ENCODE measurements at regions not wholly inside any gene's neighbourhood (a gene's known extent, or its start where the extent isn't known, plus 50 kb on each side); places are given as distances from the start of the nearest gene placed in this dataset.

DNA sequence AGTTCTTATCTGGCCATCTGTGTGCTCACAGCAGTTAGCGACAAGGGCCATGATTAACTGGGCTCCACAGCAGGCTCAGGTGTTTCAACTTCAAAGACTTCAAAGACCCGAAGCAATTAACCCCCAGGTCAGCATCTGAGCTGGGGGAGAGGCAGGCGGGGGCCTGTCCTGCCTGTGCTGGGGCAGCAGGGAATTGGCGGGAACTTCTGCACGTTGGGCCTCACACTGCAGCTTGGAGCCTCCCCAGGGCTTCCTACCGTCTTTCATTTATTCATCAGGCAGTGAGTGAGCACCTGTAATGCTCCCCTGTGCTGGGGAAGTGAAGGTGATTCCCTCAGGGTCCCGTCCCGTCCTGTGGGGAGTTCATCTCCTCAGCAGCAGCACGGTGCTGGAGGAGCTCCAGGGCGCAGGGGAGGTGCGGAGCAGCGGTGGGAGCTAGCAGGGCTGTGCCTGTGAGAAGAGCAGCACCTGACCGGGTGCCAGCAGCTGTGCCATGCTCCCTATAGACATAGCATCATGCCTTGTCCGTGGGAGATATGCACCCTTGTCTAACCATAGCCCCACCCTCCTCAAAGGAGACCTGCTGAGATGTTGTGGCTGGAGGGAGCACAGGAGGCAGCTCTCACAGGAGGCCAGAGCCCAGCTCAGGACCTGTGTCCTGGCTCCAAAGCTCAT, 51.8 kb upstream of the FRMD1 start:
- peaks cover 23% of the 10 kb centered on the region for H3K27me3 Mint-ChIP-seq (ENCODE audit: low read depth)
- H3K4me1 Mint-ChIP-seq, result peaks cover 33% of the 10 kb centered on the region
- ChIA-PET CTCF (interaction anchor here (0.8 to 6.6 kb wide), 8 partner anchors 13 to 225 kb away, joined by 3 to 83 read pairs (median 13); no protein-coding TSS in a partner anchor), POLR2A (no interaction called here)
- no peak for DNase-seq (ENCODE audit: low spot score)
- H3K4me3 Mint-ChIP-seq, result no peak overlapping the region
- no peaks in the 10 kb centered on the region for H3K36me3 Mint-ChIP-seq
- no peak for ATAC-seq
- H3K9me3 Mint-ChIP-seq, result no peaks in the 10 kb centered on the region
- H3K27ac Mint-ChIP-seq, result no peak overlapping the region
- no peak for TF ChIP-seq FOXJ3 (CRISPR knock-in tag; IDR thresholded peaks at IDR 0.05; ENCODE audit: borderline replicate concordance)
- TF ChIP-seq, protein P1, sequence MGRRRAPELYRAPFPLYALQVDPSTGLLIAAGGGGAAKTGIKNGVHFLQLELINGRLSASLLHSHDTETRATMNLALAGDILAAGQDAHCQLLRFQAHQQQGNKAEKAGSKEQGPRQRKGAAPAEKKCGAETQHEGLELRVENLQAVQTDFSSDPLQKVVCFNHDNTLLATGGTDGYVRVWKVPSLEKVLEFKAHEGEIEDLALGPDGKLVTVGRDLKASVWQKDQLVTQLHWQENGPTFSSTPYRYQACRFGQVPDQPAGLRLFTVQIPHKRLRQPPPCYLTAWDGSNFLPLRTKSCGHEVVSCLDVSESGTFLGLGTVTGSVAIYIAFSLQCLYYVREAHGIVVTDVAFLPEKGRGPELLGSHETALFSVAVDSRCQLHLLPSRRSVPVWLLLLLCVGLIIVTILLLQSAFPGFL (CRISPR knock-in tag; IDR thresholded peaks at IDR 0.05; ENCODE audit: borderline replicate concordance), result no peak
- no peak for TF ChIP-seq CBFB (CRISPR knock-in tag; IDR thresholded peaks at IDR 0.05; ENCODE audit: low read depth)

DNA sequence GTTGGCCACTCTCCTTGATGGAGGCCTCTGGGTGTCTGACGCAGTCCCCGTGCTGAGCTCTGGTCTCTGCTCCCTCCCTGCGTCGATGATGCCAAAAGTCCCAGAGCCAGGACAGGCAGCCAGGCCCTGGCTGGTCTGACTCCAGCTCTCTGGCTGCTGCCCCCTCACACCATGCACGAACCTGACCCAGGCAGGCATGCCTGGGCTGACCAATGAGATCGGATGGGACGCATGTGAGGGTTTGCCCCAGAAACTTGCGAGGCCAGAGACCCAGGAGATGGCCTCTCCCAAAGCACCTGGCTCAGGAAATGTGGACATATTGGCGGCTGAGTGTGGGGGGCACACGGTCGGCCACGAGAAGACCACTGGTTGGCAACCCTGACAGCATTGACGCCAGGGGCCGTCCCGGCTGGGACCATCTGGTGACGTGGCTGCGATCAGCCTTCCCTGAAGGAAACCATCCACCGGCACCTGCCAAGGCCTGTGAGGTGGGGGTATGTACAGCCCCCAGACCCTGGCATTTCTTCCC, 51.2 kb upstream of the FRMD1 start:
- H3K27ac Mint-ChIP-seq, result no peak overlapping the region
- H3K4me3 Mint-ChIP-seq, result no peak overlapping the region
- no peaks in the 10 kb centered on the region for H3K9me3 Mint-ChIP-seq
- DNase-seq (ENCODE audit: low spot score), result no peak
- CTCF ChIA-PET, result interaction anchor here (0.8 to 6.6 kb wide), 3 partner anchors 59 to 134 kb away, joined by 4 to 83 read pairs (median 4); no protein-coding TSS in a partner anchor
- TF ChIP-seq RELA (CRISPR knock-in tag; IDR thresholded peaks at IDR 0.05; ENCODE audit: borderline replicate concordance) (no peak), ZNF423 (CRISPR knock-in tag; IDR thresholded peaks at IDR 0.05) (no peak), ZNF219 (CRISPR knock-in tag; IDR thresholded peaks at IDR 0.05; ENCODE audit: borderline replicate concordance) (no peak), ZNF416 (CRISPR knock-in tag; IDR thresholded peaks at IDR 0.05) (no peak), ATF1 (CRISPR knock-in tag; IDR thresholded peaks at IDR 0.05) (no peak), NFYB (CRISPR knock-in tag; conservative IDR thresholded peaks at IDR 0.05; ENCODE audit: low read depth) (no peak), ZBTB21 (CRISPR knock-in tag; IDR thresholded peaks at IDR 0.05; ENCODE audit: borderline replicate concordance) (no peak), NR1H2 (CRISPR knock-in tag; IDR thresholded peaks at IDR 0.05) (no peak), CREB1 (CRISPR knock-in tag; IDR thresholded peaks at IDR 0.05) (no peak), ZNF671 (CRISPR knock-in tag; IDR thresholded peaks at IDR 0.05) (no peak), FOXK1 (CRISPR knock-in tag; IDR thresholded peaks at IDR 0.05) (no peak), SP1 (CRISPR knock-in tag; conservative IDR thresholded peaks at IDR 0.05) (no peak), KAT7 (CRISPR knock-in tag; IDR thresholded peaks at IDR 0.05; ENCODE audit: borderline replicate concordance) (no peak)
- TF ChIP-seq, protein P2, sequence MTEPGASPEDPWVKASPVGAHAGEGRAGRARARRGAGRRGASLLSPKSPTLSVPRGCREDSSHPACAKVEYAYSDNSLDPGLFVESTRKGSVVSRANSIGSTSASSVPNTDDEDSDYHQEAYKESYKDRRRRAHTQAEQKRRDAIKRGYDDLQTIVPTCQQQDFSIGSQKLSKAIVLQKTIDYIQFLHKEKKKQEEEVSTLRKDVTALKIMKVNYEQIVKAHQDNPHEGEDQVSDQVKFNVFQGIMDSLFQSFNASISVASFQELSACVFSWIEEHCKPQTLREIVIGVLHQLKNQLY (CRISPR knock-in tag; IDR thresholded peaks at IDR 0.05), result no peak
- TF ChIP-seq, protein P3, sequence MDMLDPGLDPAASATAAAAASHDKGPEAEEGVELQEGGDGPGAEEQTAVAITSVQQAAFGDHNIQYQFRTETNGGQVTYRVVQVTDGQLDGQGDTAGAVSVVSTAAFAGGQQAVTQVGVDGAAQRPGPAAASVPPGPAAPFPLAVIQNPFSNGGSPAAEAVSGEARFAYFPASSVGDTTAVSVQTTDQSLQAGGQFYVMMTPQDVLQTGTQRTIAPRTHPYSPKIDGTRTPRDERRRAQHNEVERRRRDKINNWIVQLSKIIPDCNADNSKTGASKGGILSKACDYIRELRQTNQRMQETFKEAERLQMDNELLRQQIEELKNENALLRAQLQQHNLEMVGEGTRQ (CRISPR knock-in tag; IDR thresholded peaks at IDR 0.05), result no peak
- TF ChIP-seq, protein P4, sequence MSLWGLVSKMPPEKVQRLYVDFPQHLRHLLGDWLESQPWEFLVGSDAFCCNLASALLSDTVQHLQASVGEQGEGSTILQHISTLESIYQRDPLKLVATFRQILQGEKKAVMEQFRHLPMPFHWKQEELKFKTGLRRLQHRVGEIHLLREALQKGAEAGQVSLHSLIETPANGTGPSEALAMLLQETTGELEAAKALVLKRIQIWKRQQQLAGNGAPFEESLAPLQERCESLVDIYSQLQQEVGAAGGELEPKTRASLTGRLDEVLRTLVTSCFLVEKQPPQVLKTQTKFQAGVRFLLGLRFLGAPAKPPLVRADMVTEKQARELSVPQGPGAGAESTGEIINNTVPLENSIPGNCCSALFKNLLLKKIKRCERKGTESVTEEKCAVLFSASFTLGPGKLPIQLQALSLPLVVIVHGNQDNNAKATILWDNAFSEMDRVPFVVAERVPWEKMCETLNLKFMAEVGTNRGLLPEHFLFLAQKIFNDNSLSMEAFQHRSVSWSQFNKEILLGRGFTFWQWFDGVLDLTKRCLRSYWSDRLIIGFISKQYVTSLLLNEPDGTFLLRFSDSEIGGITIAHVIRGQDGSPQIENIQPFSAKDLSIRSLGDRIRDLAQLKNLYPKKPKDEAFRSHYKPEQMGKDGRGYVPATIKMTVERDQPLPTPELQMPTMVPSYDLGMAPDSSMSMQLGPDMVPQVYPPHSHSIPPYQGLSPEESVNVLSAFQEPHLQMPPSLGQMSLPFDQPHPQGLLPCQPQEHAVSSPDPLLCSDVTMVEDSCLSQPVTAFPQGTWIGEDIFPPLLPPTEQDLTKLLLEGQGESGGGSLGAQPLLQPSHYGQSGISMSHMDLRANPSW (CRISPR knock-in tag; conservative IDR thresholded peaks at IDR 0.05; ENCODE audit: low read depth), result no peak
- TF ChIP-seq, protein P5, sequence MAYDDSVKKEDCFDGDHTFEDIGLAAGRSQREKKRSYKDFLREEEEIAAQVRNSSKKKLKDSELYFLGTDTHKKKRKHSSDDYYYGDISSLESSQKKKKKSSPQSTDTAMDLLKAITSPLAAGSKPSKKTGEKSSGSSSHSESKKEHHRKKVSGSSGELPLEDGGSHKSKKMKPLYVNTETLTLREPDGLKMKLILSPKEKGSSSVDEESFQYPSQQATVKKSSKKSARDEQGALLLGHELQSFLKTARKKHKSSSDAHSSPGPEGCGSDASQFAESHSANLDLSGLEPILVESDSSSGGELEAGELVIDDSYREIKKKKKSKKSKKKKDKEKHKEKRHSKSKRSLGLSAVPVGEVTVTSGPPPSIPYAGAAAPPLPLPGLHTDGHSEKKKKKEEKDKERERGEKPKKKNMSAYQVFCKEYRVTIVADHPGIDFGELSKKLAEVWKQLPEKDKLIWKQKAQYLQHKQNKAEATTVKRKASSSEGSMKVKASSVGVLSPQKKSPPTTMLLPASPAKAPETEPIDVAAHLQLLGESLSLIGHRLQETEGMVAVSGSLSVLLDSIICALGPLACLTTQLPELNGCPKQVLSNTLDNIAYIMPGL (CRISPR knock-in tag; IDR thresholded peaks at IDR 0.05), result no peak
- TF ChIP-seq, protein P6, sequence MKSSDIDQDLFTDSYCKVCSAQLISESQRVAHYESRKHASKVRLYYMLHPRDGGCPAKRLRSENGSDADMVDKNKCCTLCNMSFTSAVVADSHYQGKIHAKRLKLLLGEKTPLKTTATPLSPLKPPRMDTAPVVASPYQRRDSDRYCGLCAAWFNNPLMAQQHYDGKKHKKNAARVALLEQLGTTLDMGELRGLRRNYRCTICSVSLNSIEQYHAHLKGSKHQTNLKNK (CRISPR knock-in tag; IDR thresholded peaks at IDR 0.05), result no peak
- TF ChIP-seq, protein P7, sequence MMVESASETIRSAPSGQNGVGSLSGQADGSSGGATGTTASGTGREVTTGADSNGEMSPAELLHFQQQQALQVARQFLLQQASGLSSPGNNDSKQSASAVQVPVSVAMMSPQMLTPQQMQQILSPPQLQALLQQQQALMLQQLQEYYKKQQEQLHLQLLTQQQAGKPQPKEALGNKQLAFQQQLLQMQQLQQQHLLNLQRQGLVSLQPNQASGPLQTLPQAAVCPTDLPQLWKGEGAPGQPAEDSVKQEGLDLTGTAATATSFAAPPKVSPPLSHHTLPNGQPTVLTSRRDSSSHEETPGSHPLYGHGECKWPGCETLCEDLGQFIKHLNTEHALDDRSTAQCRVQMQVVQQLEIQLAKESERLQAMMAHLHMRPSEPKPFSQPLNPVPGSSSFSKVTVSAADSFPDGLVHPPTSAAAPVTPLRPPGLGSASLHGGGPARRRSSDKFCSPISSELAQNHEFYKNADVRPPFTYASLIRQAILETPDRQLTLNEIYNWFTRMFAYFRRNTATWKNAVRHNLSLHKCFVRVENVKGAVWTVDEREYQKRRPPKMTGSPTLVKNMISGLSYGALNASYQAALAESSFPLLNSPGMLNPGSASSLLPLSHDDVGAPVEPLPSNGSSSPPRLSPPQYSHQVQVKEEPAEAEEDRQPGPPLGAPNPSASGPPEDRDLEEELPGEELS (CRISPR knock-in tag; IDR thresholded peaks at IDR 0.05), result no peak
- peaks cover 33% of the 10 kb centered on the region for H3K4me1 Mint-ChIP-seq
- POLR2A ChIA-PET, result no interaction called here
- H3K36me3 Mint-ChIP-seq, result no peaks in the 10 kb centered on the region
- ATAC-seq, result no peak
- H3K27me3 Mint-ChIP-seq (ENCODE audit: low read depth), result peaks cover 23% of the 10 kb centered on the region
